Esophagus squamous epithelium (tissue), 4 donors: ENCODE measurements at regions not wholly inside any gene's neighbourhood (a gene's known extent, or its start where the extent isn't known, plus 50 kb on each side); places are given as distances from the start of the nearest gene placed in this dataset.

Source experiments
- POLR2A ChIP-seq, 4 donors: fragments of 450-650 bp; IDR thresholded peaks; one replicate each; pipeline ENCODE4 v1.6.1; 2017; ENCODE audit warnings: antibody characterized with exemption in 4 of 4, mild to moderate bottlenecking in 4 of 4, moderate library complexity in 3 of 4
- TF ChIP-seq, protein P1 (sequence below), 6 experiments: fragments of 450-650 bp in 4 of 6; fragments of 200-600 bp in 2 of 6; sonication (generic) in 2 of 6; IDR thresholded peaks; one replicate each; pipeline ENCODE4 v1.5.1; 2016 to 2019; ENCODE audit warnings: antibody characterized with exemption in 6 of 6, mild to moderate bottlenecking in 4 of 6, moderate library complexity in 4 of 6

DNA sequence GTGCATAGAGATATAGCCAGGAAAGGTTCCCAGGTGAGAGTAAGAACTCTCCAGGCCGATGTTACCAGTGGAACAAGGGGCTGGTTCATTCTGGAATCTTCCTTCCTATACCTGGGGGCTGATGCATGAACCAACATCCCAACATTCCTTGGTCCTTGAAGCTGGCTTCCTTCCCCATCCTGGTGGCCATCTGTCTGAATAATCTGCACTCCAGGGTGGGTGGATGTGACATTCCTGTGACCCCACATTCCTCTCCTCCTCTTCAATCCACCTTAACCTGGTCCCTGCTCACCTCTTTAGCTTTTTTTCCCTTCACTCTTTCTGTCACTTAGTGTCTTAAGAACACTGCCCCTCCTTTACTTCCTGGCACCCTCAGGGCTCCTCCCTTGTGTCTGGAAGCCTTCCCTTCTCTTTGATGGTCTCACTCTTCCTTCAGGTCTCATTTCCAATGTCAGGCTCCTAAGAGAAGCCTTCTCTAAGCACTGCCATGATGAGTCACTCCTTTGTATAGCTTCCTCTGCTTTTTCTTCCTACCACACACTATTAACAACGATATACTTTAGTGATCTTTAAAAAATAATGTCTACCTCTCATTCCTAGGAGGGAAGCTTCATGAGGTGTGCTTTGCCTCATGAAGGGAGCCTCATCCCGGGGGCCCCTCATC lies 80.3 kb downstream of the BOD1 start:
- TF ChIP-seq, protein P1, sequence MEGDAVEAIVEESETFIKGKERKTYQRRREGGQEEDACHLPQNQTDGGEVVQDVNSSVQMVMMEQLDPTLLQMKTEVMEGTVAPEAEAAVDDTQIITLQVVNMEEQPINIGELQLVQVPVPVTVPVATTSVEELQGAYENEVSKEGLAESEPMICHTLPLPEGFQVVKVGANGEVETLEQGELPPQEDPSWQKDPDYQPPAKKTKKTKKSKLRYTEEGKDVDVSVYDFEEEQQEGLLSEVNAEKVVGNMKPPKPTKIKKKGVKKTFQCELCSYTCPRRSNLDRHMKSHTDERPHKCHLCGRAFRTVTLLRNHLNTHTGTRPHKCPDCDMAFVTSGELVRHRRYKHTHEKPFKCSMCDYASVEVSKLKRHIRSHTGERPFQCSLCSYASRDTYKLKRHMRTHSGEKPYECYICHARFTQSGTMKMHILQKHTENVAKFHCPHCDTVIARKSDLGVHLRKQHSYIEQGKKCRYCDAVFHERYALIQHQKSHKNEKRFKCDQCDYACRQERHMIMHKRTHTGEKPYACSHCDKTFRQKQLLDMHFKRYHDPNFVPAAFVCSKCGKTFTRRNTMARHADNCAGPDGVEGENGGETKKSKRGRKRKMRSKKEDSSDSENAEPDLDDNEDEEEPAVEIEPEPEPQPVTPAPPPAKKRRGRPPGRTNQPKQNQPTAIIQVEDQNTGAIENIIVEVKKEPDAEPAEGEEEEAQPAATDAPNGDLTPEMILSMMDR (IDR thresholded peaks at IDR 0.05): no peak
- no peak for TF ChIP-seq POLR2A (IDR thresholded peaks at IDR 0.05)
